HEK293 (cell line): ENCODE measurements at regions not wholly inside any gene's neighbourhood (a gene's known extent, or its start where the extent isn't known, plus 50 kb on each side); places are given as distances from the start of the nearest gene placed in this dataset.

Experiments used
- CTCF ChIA-PET: fragments of 350-600 bp; formaldehyde crosslinking; extraction: SDS; loops from one replicate; lab custom pipeline; 2021; ENCODE audit warnings: antibody characterized with exemption; lab: Yijun Ruan, JAX
- POLR2A ChIA-PET: fragments of 300-600 bp; formaldehyde crosslinking; extraction: SDS; loops from one replicate; lab custom pipeline; 2020; ENCODE audit warnings: antibody characterized with exemption, inconsistent platforms; lab: Yijun Ruan, JAX
- H3K27ac ChIP-seq: fragments of 200-500 bp; sonication (Bioruptor generic); 2 replicates; pipeline ENCODE4 v1.5.1; 2014; ENCODE audit warnings: low read depth, low read length, control low read depth, inconsistent platforms; ENCODE audit errors: extremely low read depth
- H3K36me3 ChIP-seq, 2 experiments: fragments of 200-500 bp in 1 of 2; sonication (Bioruptor generic) in 1 of 2; 1 replicate in 1 of 2; 2 replicates in 1 of 2; pipeline ENCODE4 v1.5.1; 2014 to 2017; ENCODE audit warnings: inconsistent platforms in 2 of 2, low read length in 2 of 2; ENCODE audit not compliant: control insufficient read depth in 2 of 2, insufficient read depth in 1 of 2
- H3K4me1 ChIP-seq: fragments of 200-500 bp; sonication (Bioruptor generic); 2 replicates; pipeline ENCODE4 v1.5.1; 2014; ENCODE audit warnings: mild to moderate bottlenecking, low read length, inconsistent platforms; ENCODE audit not compliant: control insufficient read depth, insufficient read depth
- H3K4me3 ChIP-seq: 2 replicates; pipeline ENCODE4 v1.5.1; 2011; ENCODE audit warnings: low read depth, mild to moderate bottlenecking, control low read depth, low read length, moderate library complexity
- H3K9me3 ChIP-seq: fragments of 200-500 bp; sonication (Bioruptor generic); 2 replicates; pipeline ENCODE4 v1.5.1; 2014; ENCODE audit warnings: low read depth, low read length, inconsistent platforms; ENCODE audit not compliant: control insufficient read depth, insufficient read depth
- BCL11B ChIP-seq: fragments of 450-650 bp; formaldehyde crosslinking; IDR thresholded peaks from 2 replicates; pipeline ENCODE4 v1.5.1; 2016; ENCODE audit warnings: low read depth, missing biosample characterization, missing genetic modification characterization
- SCRT1 ChIP-seq: fragments of 450-650 bp; formaldehyde crosslinking; IDR thresholded peaks from 2 replicates; pipeline ENCODE4 v1.5.1; 2016; ENCODE audit warnings: missing biosample characterization, missing genetic modification characterization, borderline replicate concordance
- ZFHX2 ChIP-seq: fragments of 450-650 bp; formaldehyde crosslinking; conservative IDR thresholded peaks from 2 replicates; pipeline ENCODE4 v1.5.1; 2016; ENCODE audit warnings: missing biosample characterization, missing genetic modification characterization
- ZNF133 ChIP-seq: fragments of 450-650 bp; formaldehyde crosslinking; IDR thresholded peaks from 2 replicates; pipeline ENCODE4 v1.5.1; 2016; ENCODE audit warnings: missing biosample characterization, missing genetic modification characterization
- ZNF157 ChIP-seq: fragments of 450-650 bp; formaldehyde crosslinking; IDR thresholded peaks from 2 replicates; pipeline ENCODE4 v1.5.1; 2016; ENCODE audit warnings: missing biosample characterization, missing genetic modification characterization
- ZNF184 ChIP-seq: fragments of 450-650 bp; IDR thresholded peaks from 2 replicates; pipeline ENCODE4 v1.5.1; 2018; ENCODE audit warnings: missing biosample characterization, mild to moderate bottlenecking, missing genetic modification characterization
- ZNF24 ChIP-seq: fragments of 450-650 bp; formaldehyde crosslinking; IDR thresholded peaks from 2 replicates; pipeline ENCODE4 v1.5.1; 2016; ENCODE audit warnings: missing biosample characterization, missing genetic modification characterization
- ZNF248 ChIP-seq: fragments of 450-650 bp; formaldehyde crosslinking; IDR thresholded peaks from 2 replicates; pipeline ENCODE4 v1.5.1; 2017; ENCODE audit warnings: missing biosample characterization, missing genetic modification characterization
- ZNF354C ChIP-seq: fragments of 450-650 bp; formaldehyde crosslinking; IDR thresholded peaks from 2 replicates; pipeline ENCODE4 v1.5.1; 2016; ENCODE audit warnings: missing biosample characterization, missing genetic modification characterization, low read depth, borderline replicate concordance
- ZNF404 ChIP-seq: fragments of 450-650 bp; formaldehyde crosslinking; IDR thresholded peaks from 2 replicates; pipeline ENCODE4 v1.5.1; 2017; ENCODE audit warnings: missing biosample characterization, missing genetic modification characterization
- ZNF416 ChIP-seq: fragments of 450-650 bp; formaldehyde crosslinking; IDR thresholded peaks from 2 replicates; pipeline ENCODE4 v1.5.1; 2016; ENCODE audit warnings: missing biosample characterization, missing genetic modification characterization
- ZNF473 ChIP-seq: fragments of 450-650 bp; formaldehyde crosslinking; IDR thresholded peaks from 2 replicates; pipeline ENCODE4 v1.5.1; 2017; ENCODE audit warnings: missing biosample characterization, missing genetic modification characterization
- ZNF548 ChIP-seq: fragments of 450-650 bp; formaldehyde crosslinking; IDR thresholded peaks from 2 replicates; pipeline ENCODE4 v1.5.1; 2016; ENCODE audit warnings: missing biosample characterization, missing genetic modification characterization
- ZNF664 ChIP-seq: fragments of 450-650 bp; formaldehyde crosslinking; IDR thresholded peaks from 2 replicates; pipeline ENCODE4 v1.5.1; 2016; ENCODE audit warnings: missing biosample characterization, missing genetic modification characterization
- ZNF701 ChIP-seq: fragments of 450-650 bp; formaldehyde crosslinking; IDR thresholded peaks from 2 replicates; pipeline ENCODE4 v1.5.1; 2016; ENCODE audit warnings: missing biosample characterization, missing genetic modification characterization
- ZNF747 ChIP-seq: fragments of 450-650 bp; formaldehyde crosslinking; IDR thresholded peaks from 2 replicates; pipeline ENCODE4 v1.5.1; 2016; ENCODE audit warnings: missing biosample characterization, missing genetic modification characterization
- ZSCAN23 ChIP-seq: fragments of 450-650 bp; formaldehyde crosslinking; IDR thresholded peaks from 2 replicates; pipeline ENCODE4 v1.5.1; 2016; ENCODE audit warnings: missing biosample characterization, missing genetic modification characterization
- ZSCAN30 ChIP-seq: fragments of 450-650 bp; IDR thresholded peaks from 2 replicates; pipeline ENCODE4 v1.5.1; 2018; ENCODE audit warnings: missing biosample characterization, mild to moderate bottlenecking, missing genetic modification characterization, moderate library complexity
- TF ChIP-seq, protein P1 (sequence below): fragments of 450-650 bp; formaldehyde crosslinking; IDR thresholded peaks from 2 replicates; pipeline ENCODE4 v1.5.1; 2016; ENCODE audit warnings: missing biosample characterization, missing genetic modification characterization
- TF ChIP-seq, protein P2 (sequence below): fragments of 450-650 bp; formaldehyde crosslinking; IDR thresholded peaks from 2 replicates; pipeline ENCODE4; 2016; ENCODE audit warnings: missing biosample characterization, missing genetic modification characterization
- TF ChIP-seq, protein P3 (sequence below): fragments of 450-650 bp; formaldehyde crosslinking; IDR thresholded peaks from 2 replicates; pipeline ENCODE4 v1.5.0; 2017; ENCODE audit warnings: missing biosample characterization, missing genetic modification characterization, borderline replicate concordance
- TF ChIP-seq, protein P4 (sequence below): fragments of 450-650 bp; formaldehyde crosslinking; IDR thresholded peaks from 2 replicates; pipeline ENCODE4 v1.5.1; 2017; ENCODE audit warnings: missing biosample characterization, missing genetic modification characterization
- TF ChIP-seq, protein P5 (sequence below): fragments of 450-650 bp; formaldehyde crosslinking; IDR thresholded peaks from 2 replicates; pipeline ENCODE4 v1.5.1; 2016; ENCODE audit warnings: missing biosample characterization, missing genetic modification characterization, low read depth
- TF ChIP-seq, protein P6 (sequence below): fragments of 450-650 bp; IDR thresholded peaks from 2 replicates; pipeline ENCODE4 v1.5.1; 2018; ENCODE audit warnings: missing biosample characterization, missing genetic modification characterization

DNA sequence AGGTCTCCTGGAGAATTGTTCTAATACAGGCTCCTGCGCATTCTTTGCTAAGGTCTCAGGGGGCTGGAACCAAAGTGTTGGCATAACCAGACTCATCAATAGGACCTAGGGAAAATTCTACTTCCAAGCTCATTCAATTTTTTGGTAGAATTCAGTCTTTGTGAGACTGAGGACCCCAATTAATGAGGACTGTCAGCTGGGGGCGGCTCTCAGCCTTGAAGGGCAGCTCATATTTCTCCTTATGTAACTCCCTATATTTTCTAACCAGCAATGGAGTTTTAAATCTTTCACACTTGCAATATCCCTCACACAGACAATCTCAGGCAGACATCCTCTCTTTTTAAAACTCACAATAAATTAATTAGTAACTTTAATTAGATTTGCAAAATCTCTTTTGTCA is 476.4 kb upstream of the LRFN5 start:
- Histone ChIP-seq H3K4me1 (no peaks in the 10 kb centered on the region), H3K4me3 (no peak overlapping the region), H3K36me3 (no peaks in the 10 kb centered on the region), H3K27ac (no peak overlapping the region), H3K9me3 (no peaks in the 10 kb centered on the region)
- no peak for TF ChIP-seq ZNF664
- TF ChIP-seq ZNF24 (tag by site-specific recombination): no peak
- TF ChIP-seq ZNF157 (tag by site-specific recombination): no peak
- TF ChIP-seq ZNF184: no peak
- no peak for TF ChIP-seq ZNF248
- TF ChIP-seq ZNF548 (tag by site-specific recombination): no peak
- TF ChIP-seq ZNF416 (tag by site-specific recombination): no peak
- TF ChIP-seq, protein P1, sequence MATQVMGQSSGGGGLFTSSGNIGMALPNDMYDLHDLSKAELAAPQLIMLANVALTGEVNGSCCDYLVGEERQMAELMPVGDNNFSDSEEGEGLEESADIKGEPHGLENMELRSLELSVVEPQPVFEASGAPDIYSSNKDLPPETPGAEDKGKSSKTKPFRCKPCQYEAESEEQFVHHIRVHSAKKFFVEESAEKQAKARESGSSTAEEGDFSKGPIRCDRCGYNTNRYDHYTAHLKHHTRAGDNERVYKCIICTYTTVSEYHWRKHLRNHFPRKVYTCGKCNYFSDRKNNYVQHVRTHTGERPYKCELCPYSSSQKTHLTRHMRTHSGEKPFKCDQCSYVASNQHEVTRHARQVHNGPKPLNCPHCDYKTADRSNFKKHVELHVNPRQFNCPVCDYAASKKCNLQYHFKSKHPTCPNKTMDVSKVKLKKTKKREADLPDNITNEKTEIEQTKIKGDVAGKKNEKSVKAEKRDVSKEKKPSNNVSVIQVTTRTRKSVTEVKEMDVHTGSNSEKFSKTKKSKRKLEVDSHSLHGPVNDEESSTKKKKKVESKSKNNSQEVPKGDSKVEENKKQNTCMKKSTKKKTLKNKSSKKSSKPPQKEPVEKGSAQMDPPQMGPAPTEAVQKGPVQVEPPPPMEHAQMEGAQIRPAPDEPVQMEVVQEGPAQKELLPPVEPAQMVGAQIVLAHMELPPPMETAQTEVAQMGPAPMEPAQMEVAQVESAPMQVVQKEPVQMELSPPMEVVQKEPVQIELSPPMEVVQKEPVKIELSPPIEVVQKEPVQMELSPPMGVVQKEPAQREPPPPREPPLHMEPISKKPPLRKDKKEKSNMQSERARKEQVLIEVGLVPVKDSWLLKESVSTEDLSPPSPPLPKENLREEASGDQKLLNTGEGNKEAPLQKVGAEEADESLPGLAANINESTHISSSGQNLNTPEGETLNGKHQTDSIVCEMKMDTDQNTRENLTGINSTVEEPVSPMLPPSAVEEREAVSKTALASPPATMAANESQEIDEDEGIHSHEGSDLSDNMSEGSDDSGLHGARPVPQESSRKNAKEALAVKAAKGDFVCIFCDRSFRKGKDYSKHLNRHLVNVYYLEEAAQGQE (tag by site-specific recombination): no peak
- TF ChIP-seq ZNF404 (tag by site-specific recombination): no peak
- TF ChIP-seq ZSCAN30 (tag by site-specific recombination): no peak
- no peak for TF ChIP-seq ZNF473
- no peak for TF ChIP-seq ZFHX2 (tag by site-specific recombination)
- ChIA-PET CTCF (no interaction called here), POLR2A (no interaction called here)

DNA sequence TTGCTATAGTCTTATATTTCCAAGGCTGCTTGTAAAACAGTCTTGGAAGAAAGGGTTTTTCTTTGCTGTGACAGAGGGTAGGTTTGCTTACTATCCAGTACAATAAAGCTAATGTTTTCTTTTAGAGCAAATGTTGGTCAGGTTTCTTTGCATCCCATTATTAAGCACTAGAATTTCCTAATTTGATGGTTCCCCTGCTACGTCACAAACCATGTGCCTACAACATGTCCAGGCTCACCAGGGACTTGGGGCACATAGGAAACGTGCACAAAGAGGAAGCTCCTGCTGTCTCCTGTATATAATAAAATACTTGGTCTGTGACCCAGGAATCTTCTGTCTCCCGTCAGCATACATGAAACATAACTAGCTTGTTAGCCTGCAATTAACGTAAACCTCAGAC is 486.3 kb upstream of the LRFN5 start:
- TF ChIP-seq, protein P2, sequence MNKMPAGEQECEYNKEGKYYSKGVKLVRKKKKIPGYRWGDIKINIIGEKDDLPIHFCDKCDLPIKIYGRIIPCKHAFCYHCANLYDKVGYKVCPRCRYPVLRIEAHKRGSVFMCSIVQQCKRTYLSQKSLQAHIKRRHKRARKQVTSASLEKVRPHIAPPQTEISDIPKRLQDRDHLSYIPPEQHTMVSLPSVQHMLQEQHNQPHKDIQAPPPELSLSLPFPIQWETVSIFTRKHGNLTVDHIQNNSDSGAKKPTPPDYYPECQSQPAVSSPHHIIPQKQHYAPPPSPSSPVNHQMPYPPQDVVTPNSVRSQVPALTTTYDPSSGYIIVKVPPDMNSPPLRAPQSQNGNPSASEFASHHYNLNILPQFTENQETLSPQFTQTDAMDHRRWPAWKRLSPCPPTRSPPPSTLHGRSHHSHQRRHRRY (tag by site-specific recombination): no peak
- TF ChIP-seq ZSCAN23 (no peak), BCL11B (tag by site-specific recombination) (no peak), ZNF354C (no peak), ZNF133 (no peak), SCRT1 (tag by site-specific recombination) (no peak), ZNF701 (no peak), ZNF747 (tag by site-specific recombination) (no peak)
- TF ChIP-seq, protein P3, sequence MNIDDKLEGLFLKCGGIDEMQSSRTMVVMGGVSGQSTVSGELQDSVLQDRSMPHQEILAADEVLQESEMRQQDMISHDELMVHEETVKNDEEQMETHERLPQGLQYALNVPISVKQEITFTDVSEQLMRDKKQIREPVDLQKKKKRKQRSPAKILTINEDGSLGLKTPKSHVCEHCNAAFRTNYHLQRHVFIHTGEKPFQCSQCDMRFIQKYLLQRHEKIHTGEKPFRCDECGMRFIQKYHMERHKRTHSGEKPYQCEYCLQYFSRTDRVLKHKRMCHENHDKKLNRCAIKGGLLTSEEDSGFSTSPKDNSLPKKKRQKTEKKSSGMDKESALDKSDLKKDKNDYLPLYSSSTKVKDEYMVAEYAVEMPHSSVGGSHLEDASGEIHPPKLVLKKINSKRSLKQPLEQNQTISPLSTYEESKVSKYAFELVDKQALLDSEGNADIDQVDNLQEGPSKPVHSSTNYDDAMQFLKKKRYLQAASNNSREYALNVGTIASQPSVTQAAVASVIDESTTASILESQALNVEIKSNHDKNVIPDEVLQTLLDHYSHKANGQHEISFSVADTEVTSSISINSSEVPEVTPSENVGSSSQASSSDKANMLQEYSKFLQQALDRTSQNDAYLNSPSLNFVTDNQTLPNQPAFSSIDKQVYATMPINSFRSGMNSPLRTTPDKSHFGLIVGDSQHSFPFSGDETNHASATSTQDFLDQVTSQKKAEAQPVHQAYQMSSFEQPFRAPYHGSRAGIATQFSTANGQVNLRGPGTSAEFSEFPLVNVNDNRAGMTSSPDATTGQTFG (tag by site-specific recombination): no peak
- TF ChIP-seq, protein P4, sequence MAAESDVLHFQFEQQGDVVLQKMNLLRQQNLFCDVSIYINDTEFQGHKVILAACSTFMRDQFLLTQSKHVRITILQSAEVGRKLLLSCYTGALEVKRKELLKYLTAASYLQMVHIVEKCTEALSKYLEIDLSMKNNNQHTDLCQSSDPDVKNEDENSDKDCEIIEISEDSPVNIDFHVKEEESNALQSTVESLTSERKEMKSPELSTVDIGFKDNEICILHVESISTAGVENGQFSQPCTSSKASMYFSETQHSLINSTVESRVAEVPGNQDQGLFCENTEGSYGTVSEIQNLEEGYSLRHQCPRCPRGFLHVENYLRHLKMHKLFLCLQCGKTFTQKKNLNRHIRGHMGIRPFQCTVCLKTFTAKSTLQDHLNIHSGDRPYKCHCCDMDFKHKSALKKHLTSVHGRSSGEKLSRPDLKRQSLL: no peak
- TF ChIP-seq, protein P5, sequence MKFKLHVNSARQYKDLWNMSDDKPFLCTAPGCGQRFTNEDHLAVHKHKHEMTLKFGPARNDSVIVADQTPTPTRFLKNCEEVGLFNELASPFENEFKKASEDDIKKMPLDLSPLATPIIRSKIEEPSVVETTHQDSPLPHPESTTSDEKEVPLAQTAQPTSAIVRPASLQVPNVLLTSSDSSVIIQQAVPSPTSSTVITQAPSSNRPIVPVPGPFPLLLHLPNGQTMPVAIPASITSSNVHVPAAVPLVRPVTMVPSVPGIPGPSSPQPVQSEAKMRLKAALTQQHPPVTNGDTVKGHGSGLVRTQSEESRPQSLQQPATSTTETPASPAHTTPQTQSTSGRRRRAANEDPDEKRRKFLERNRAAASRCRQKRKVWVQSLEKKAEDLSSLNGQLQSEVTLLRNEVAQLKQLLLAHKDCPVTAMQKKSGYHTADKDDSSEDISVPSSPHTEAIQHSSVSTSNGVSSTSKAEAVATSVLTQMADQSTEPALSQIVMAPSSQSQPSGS (tag by site-specific recombination): no peak
- TF ChIP-seq, protein P6, sequence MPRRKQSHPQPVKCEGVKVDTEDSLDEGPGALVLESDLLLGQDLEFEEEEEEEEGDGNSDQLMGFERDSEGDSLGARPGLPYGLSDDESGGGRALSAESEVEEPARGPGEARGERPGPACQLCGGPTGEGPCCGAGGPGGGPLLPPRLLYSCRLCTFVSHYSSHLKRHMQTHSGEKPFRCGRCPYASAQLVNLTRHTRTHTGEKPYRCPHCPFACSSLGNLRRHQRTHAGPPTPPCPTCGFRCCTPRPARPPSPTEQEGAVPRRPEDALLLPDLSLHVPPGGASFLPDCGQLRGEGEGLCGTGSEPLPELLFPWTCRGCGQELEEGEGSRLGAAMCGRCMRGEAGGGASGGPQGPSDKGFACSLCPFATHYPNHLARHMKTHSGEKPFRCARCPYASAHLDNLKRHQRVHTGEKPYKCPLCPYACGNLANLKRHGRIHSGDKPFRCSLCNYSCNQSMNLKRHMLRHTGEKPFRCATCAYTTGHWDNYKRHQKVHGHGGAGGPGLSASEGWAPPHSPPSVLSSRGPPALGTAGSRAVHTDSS: no peak
- H3K4me3 ChIP-seq: no peak overlapping the region
- H3K27ac ChIP-seq: no peak overlapping the region
- no peaks in the 10 kb centered on the region for H3K36me3 ChIP-seq
- ChIA-PET POLR2A (no interaction called here), CTCF (no interaction called here)
- no peaks in the 10 kb centered on the region for H3K4me1 ChIP-seq
- H3K9me3 ChIP-seq: no peaks in the 10 kb centered on the region
